SK-N-SH (cell line): ENCODE measurements at regions not wholly inside any gene's neighbourhood (a gene's known extent, or its start where the extent isn't known, plus 50 kb on each side); places are given as distances from the start of the nearest gene placed in this dataset.

Experiments
- CHD2 ChIP-seq: fragments of 150-350 bp; IDR thresholded peaks from 2 replicates; pipeline ENCODE4 v1.6.1; 2018; ENCODE audit warnings: low read length; ENCODE audit not compliant: partially characterized antibody
- ELF1 ChIP-seq: IDR thresholded peaks from 2 replicates; pipeline ENCODE4 v1.4.0; 2012
- EP300 ChIP-seq, 2 experiments: IDR thresholded peaks; 2 replicates each; pipeline versions ENCODE4 v1.4.0 to v1.6.1; 2012; ENCODE audit warnings: borderline replicate concordance in 1 of 2, low read depth in 1 of 2, low read length in 1 of 2
- EZH2phosphoT487 ChIP-seq: fragments of 200-600 bp; sonication (generic); IDR thresholded peaks from 2 replicates; pipeline ENCODE4 v1.6.1; 2017; ENCODE audit warnings: low read depth, mixed run types, mild to moderate bottlenecking, antibody characterized with exemption, moderate library complexity, borderline replicate concordance
- FOXM1 ChIP-seq: IDR thresholded peaks from 2 replicates; pipeline ENCODE4 v1.4.0; 2012; ENCODE audit warnings: low read depth, mild to moderate bottlenecking
- GABPA ChIP-seq: IDR thresholded peaks from 2 replicates; pipeline ENCODE4 v1.4.0; 2012; ENCODE audit warnings: low read depth, mild to moderate bottlenecking
- GATA2 ChIP-seq: sonication (generic); formaldehyde crosslinking; IDR thresholded peaks from 2 replicates; pipeline ENCODE4 v1.5.0; 2020; ENCODE audit warnings: mild to moderate bottlenecking, missing genetic modification reagents
- NRF1 ChIP-seq: IDR thresholded peaks from 2 replicates; pipeline ENCODE4 v1.6.1; 2012; ENCODE audit warnings: low read depth, mild to moderate bottlenecking, low read length
- POLR2AphosphoS5 ChIP-seq: IDR thresholded peaks from 2 replicates; pipeline ENCODE4 v1.6.1; 2012; ENCODE audit warnings: low read depth, low read length
- RAD21 ChIP-seq: IDR thresholded peaks from 2 replicates; pipeline ENCODE4 v1.6.1; 2012; ENCODE audit warnings: mild to moderate bottlenecking, low read length
- TAF1 ChIP-seq: IDR thresholded peaks from 2 replicates; pipeline ENCODE4 v1.6.1; 2012; ENCODE audit warnings: low read depth, mild to moderate bottlenecking, low read length, moderate library complexity, borderline replicate concordance
- TF ChIP-seq, protein P1 (sequence below): fragments of 200-600 bp; sonication (generic); IDR thresholded peaks from 2 replicates; pipeline ENCODE4 v1.6.1; 2017; ENCODE audit warnings: antibody characterized with exemption, mild to moderate bottlenecking, moderate library complexity

- TF ChIP-seq, protein P1, sequence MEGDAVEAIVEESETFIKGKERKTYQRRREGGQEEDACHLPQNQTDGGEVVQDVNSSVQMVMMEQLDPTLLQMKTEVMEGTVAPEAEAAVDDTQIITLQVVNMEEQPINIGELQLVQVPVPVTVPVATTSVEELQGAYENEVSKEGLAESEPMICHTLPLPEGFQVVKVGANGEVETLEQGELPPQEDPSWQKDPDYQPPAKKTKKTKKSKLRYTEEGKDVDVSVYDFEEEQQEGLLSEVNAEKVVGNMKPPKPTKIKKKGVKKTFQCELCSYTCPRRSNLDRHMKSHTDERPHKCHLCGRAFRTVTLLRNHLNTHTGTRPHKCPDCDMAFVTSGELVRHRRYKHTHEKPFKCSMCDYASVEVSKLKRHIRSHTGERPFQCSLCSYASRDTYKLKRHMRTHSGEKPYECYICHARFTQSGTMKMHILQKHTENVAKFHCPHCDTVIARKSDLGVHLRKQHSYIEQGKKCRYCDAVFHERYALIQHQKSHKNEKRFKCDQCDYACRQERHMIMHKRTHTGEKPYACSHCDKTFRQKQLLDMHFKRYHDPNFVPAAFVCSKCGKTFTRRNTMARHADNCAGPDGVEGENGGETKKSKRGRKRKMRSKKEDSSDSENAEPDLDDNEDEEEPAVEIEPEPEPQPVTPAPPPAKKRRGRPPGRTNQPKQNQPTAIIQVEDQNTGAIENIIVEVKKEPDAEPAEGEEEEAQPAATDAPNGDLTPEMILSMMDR, result no peak
- TF ChIP-seq GABPA (no peak), RAD21 (no peak), POLR2AphosphoS5 (no peak), FOXM1 (no peak), ELF1 (no peak), EZH2phosphoT487 (no peak), GATA2 (CRISPR knock-in tag) (no peak), NRF1 (no peak), TAF1 (no peak), EP300 (IDR thresholded peaks at IDR 0.05; ENCODE audit: borderline replicate concordance in 1 of 2, low read depth in 1 of 2, low read length in 1 of 2) (no peak), CHD2 (no peak)
Observed at GRCh38 chr9:79779901-79780300, 208.1 kb downstream of the TLE4 start.
